Nephron progenitor cell (in vitro differentiated cells): ENCODE measurements at regions not wholly inside any gene's neighbourhood (a gene's known extent, or its start where the extent isn't known, plus 50 kb on each side); places are given as distances from the start of the nearest gene placed in this dataset.
"Not testable (repeated sequence)": the region's sequence is repeated elsewhere in the genome, so short reads cannot be mapped to it uniquely, and the experiment has no call there.

Experiments
- DNase-seq: peaks from one replicate; pipeline ENCODE4 v3.0.0; 2021
- H3K27ac Mint-ChIP-seq: 2 replicates; pipeline ENCODE4 v1.8.0; 2021; ENCODE audit warnings: mild to moderate bottlenecking, moderate library complexity, mixed read lengths
- H3K27me3 Mint-ChIP-seq: 2 replicates; pipeline ENCODE4 v1.8.0; 2021; ENCODE audit warnings: mild to moderate bottlenecking, low read depth, mixed read lengths; ENCODE audit not compliant: poor library complexity
- H3K36me3 Mint-ChIP-seq: 2 replicates; pipeline ENCODE4 v1.8.0; 2021; ENCODE audit warnings: low read depth, mixed read lengths
- H3K4me1 Mint-ChIP-seq: 2 replicates; pipeline ENCODE4 v1.8.0; 2021; ENCODE audit warnings: mixed read lengths
- H3K4me3 Mint-ChIP-seq: 2 replicates; pipeline ENCODE4 v1.8.0; 2021; ENCODE audit warnings: mild to moderate bottlenecking, moderate library complexity, mixed read lengths
- H3K9me3 Mint-ChIP-seq: 2 replicates; pipeline ENCODE4 v1.8.0; 2021; ENCODE audit warnings: mild to moderate bottlenecking, moderate library complexity, mixed read lengths
- TF ChIP-seq, protein P1 (sequence below): fragments of 200-600 bp; sonication (generic); IDR thresholded peaks from 2 replicates; pipeline ENCODE4 v1.5.0; 2021; ENCODE audit warnings: antibody characterized with exemption

- Mint-ChIP-seq H3K27me3 (no peaks in the 10 kb centered on the region), H3K4me1 (no peaks in the 10 kb centered on the region), H3K27ac (no peak overlapping the region), H3K36me3 (no peaks in the 10 kb centered on the region), H3K4me3 (no peak overlapping the region), H3K9me3 (peaks cover 42% of the 10 kb centered on the region)
- DNase-seq = no peak
- TF ChIP-seq, protein P1, sequence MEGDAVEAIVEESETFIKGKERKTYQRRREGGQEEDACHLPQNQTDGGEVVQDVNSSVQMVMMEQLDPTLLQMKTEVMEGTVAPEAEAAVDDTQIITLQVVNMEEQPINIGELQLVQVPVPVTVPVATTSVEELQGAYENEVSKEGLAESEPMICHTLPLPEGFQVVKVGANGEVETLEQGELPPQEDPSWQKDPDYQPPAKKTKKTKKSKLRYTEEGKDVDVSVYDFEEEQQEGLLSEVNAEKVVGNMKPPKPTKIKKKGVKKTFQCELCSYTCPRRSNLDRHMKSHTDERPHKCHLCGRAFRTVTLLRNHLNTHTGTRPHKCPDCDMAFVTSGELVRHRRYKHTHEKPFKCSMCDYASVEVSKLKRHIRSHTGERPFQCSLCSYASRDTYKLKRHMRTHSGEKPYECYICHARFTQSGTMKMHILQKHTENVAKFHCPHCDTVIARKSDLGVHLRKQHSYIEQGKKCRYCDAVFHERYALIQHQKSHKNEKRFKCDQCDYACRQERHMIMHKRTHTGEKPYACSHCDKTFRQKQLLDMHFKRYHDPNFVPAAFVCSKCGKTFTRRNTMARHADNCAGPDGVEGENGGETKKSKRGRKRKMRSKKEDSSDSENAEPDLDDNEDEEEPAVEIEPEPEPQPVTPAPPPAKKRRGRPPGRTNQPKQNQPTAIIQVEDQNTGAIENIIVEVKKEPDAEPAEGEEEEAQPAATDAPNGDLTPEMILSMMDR = no peak
These were observed 272.0 kb downstream of the RPAP3 start for GRCh38 chr12:47433876-47434275.

- not testable (repeated sequence) for H3K27me3 Mint-ChIP-seq, H3K4me1 Mint-ChIP-seq, H3K36me3 Mint-ChIP-seq, DNase-seq, H3K4me3 Mint-ChIP-seq
- Mint-ChIP-seq H3K27ac (peak overlapping the region; percentile 27), H3K9me3 (peaks cover 17% of the 10 kb centered on the region)
These were observed 279.0 kb downstream of the RPAP3 start for GRCh38 chr12:47426678-47427309.

GRCh38 chr12:47422611-47423010 is 283.2 kb downstream of the RPAP3 start:
- H3K4me1 Mint-ChIP-seq = peaks cover 6% of the 10 kb centered on the region
- H3K9me3 Mint-ChIP-seq = peaks cover 17% of the 10 kb centered on the region
- H3K4me3 Mint-ChIP-seq = no peak overlapping the region
- TF ChIP-seq, protein P1 = no peak
- no peak for DNase-seq
- H3K27ac Mint-ChIP-seq = no peak overlapping the region
- peaks cover 8% of the 10 kb centered on the region for H3K36me3 Mint-ChIP-seq
- H3K27me3 Mint-ChIP-seq = peaks cover 8% of the 10 kb centered on the region

GRCh38 chr12:47419497-47419896 is 286.3 kb downstream of the RPAP3 start:
- DNase-seq = no peak
- Mint-ChIP-seq H3K27ac (no peak overlapping the region), H3K36me3 (no peaks in the 10 kb centered on the region), H3K9me3 (no peaks in the 10 kb centered on the region), H3K4me1 (no peaks in the 10 kb centered on the region), H3K4me3 (no peak overlapping the region), H3K27me3 (peaks cover 3% of the 10 kb centered on the region)
- TF ChIP-seq, protein P1 = no peak

DNA sequence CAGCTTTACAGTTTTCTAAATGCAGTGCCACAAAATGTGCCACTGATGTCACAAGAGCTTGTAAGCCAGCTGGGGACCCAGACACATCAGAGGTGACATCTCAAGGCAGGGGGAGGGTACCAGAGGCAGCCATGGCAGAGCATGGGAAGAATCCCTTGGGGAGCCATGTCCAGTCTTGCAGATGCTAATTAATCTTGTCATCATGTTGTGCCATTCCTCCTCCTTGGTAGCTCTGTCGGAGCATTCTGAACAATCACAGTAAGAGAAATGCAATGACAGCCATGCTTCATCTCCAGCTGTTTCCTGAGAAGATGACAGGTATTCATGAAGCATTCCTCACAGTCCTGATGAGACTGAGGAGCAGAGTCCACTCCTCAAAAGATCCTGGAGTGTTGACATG is 287.9 kb downstream of the RPAP3 start:
- no peak overlapping the region for H3K4me3 Mint-ChIP-seq

GRCh38 chr12:47417121-47417520 is 288.7 kb downstream of the RPAP3 start:
- H3K9me3 Mint-ChIP-seq = no peaks in the 10 kb centered on the region
- H3K36me3 Mint-ChIP-seq = no peaks in the 10 kb centered on the region
- H3K27me3 Mint-ChIP-seq = peaks cover 3% of the 10 kb centered on the region
- no peak overlapping the region for H3K4me3 Mint-ChIP-seq
- H3K4me1 Mint-ChIP-seq = no peaks in the 10 kb centered on the region
- TF ChIP-seq, protein P1 = no peak
- no peak for DNase-seq
- H3K27ac Mint-ChIP-seq = no peak overlapping the region

More for the DNA sequence above, 287.9 kb downstream of the RPAP3 start:
- H3K27ac Mint-ChIP-seq = no peak overlapping the region
- TF ChIP-seq, protein P1 = no peak
- DNase-seq = no peak
- no peaks in the 10 kb centered on the region for H3K36me3 Mint-ChIP-seq
- H3K27me3 Mint-ChIP-seq = peaks cover 3% of the 10 kb centered on the region
- no peaks in the 10 kb centered on the region for H3K4me1 Mint-ChIP-seq
- no peaks in the 10 kb centered on the region for H3K9me3 Mint-ChIP-seq
